HS-27A (cell line): ENCODE measurements at regions not wholly inside any gene's neighbourhood (a gene's known extent, or its start where the extent isn't known, plus 50 kb on each side); places are given as distances from the start of the nearest gene placed in this dataset.
A peak's percentile ranks its signal among the peaks of the same experiment; 100 is the strongest.
"Not testable (repeated sequence)": the region's sequence is repeated elsewhere in the genome, so short reads cannot be mapped to it uniquely, and the experiment has no call there.

Experiments used
- DNase-seq: peaks from one replicate; pipeline ENCODE4 v3.0.0-alpha.2; 2012; ENCODE audit warnings: low read depth, missing footprints

- no peak for DNase-seq
Observed at GRCh38 chr20:16864069-16864468, 115.9 kb downstream of the OTOR start.

- DNase-seq = no peak
Observed at GRCh38 chr20:16864963-16865362, 116.8 kb downstream of the OTOR start.

- DNase-seq = no peak
Observed at GRCh38 chr20:16865406-16865805, 117.2 kb downstream of the OTOR start.

GRCh38 chr20:16873124-16873523 lies 125.0 kb downstream of the OTOR start:
- DNase-seq = not testable (repeated sequence)

GRCh38 chr20:16877053-16877554 lies 128.9 kb downstream of the OTOR start:
- no peak for DNase-seq

- DNase-seq = no peak
Observed at GRCh38 chr20:16885746-16886145, 137.6 kb downstream of the OTOR start.

- peak; percentile 8 for DNase-seq
Observed at GRCh38 chr20:16898433-16898832, 150.3 kb downstream of the OTOR start.

GRCh38 chr20:16902662-16903061 lies 154.5 kb downstream of the OTOR start:
- no peak for DNase-seq

- no peak for DNase-seq
Observed at GRCh38 chr20:16904751-16905150, 156.6 kb downstream of the OTOR start.

GRCh38 chr20:16914277-16914676 lies 166.1 kb downstream of the OTOR start:
- no peak for DNase-seq

GRCh38 chr20:16916165-16916564 lies 168.0 kb downstream of the OTOR start:
- DNase-seq = no peak

GRCh38 chr20:16917636-16918035 lies 169.5 kb downstream of the OTOR start:
- DNase-seq = peak; percentile 12

- DNase-seq = no peak
Observed at GRCh38 chr20:16918366-16918765, 170.2 kb downstream of the OTOR start.

- DNase-seq = no peak
Observed at GRCh38 chr20:16919841-16920240, 171.7 kb downstream of the OTOR start.

- peak; percentile 87 for DNase-seq
Observed at GRCh38 chr20:16922834-16923233, 174.7 kb downstream of the OTOR start.

GRCh38 chr20:16926626-16927430 lies 178.7 kb downstream of the OTOR start:
- no peak for DNase-seq

GRCh38 chr20:16929756-16930155 lies 181.6 kb downstream of the OTOR start:
- peak; percentile 49 for DNase-seq

GRCh38 chr20:16930656-16931055 lies 182.5 kb downstream of the OTOR start:
- no peak for DNase-seq

- DNase-seq = no peak
Observed at GRCh38 chr20:16939051-16939450, 190.9 kb downstream of the OTOR start.

- DNase-seq = no peak
Observed at GRCh38 chr20:16940701-16941100, 192.5 kb downstream of the OTOR start.

- no peak for DNase-seq
Observed at GRCh38 chr20:16942051-16942450, 193.9 kb downstream of the OTOR start.

GRCh38 chr20:16942756-16943155 lies 194.6 kb downstream of the OTOR start:
- DNase-seq = no peak

- no peak for DNase-seq
Observed at GRCh38 chr20:16944745-16945144, 196.6 kb downstream of the OTOR start.

- no peak for DNase-seq
Observed at GRCh38 chr20:16945619-16946018, 197.5 kb downstream of the OTOR start.
